NB4 (cell line): ENCODE measurements at regions not wholly inside any gene's neighbourhood (a gene's known extent, or its start where the extent isn't known, plus 50 kb on each side); places are given as distances from the start of the nearest gene placed in this dataset.

Experiments used
- CTCF ChIP-seq: IDR thresholded peaks from one replicate; pipeline ENCODE4 v1.5.1; 2012; ENCODE audit warnings: low read depth, low read length
- MYC ChIP-seq: IDR thresholded peaks from 2 replicates; pipeline ENCODE4 v1.6.1; 2011; ENCODE audit warnings: low read depth, low read length
- POLR2A ChIP-seq: IDR thresholded peaks from 2 replicates; pipeline ENCODE4 v1.6.1; 2011; ENCODE audit warnings: mild to moderate bottlenecking; ENCODE audit not compliant: insufficient read length; ENCODE audit errors: extremely low read depth
- TF ChIP-seq, protein P1 (sequence below): IDR thresholded peaks from 2 replicates; pipeline ENCODE4 v1.6.1; 2011; ENCODE audit warnings: low read depth, low read length

DNA sequence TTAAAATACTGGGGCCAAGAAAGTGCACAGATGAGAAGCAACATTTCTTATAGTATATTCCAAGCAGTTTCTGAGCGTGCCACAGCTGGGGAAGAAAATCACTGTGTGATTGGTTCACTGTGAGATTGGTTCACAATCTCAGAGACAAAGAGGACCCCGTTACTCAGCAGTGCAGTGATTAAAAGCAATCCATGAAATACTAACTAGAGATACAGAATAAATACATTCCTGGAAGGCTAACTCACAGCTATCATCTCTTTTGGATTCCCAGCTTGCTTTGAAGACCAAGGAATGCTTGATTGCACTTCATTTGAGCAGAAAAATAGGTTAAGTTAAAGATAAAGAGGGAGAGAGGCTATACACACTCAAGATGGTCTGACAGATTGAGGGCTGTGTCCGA lies 132.1 kb upstream of the RAPGEF2 start:
- TF ChIP-seq POLR2A (no peak), CTCF (no peak), MYC (no peak)
- TF ChIP-seq, protein P1, sequence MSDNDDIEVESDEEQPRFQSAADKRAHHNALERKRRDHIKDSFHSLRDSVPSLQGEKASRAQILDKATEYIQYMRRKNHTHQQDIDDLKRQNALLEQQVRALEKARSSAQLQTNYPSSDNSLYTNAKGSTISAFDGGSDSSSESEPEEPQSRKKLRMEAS: no peak
